Cardiac fibroblast (primary cell): ENCODE measurements at regions not wholly inside any gene's neighbourhood (a gene's known extent, or its start where the extent isn't known, plus 50 kb on each side); places are given as distances from the start of the nearest gene placed in this dataset.

ENCODE experiments used
- DNase-seq, 2 donors: peaks; one replicate each; pipeline versions ENCODE4 v3.0.0 to v3.0.0-alpha.2; 2010; ENCODE audit warnings: low read depth in 2 of 2
- H3K4me3 ChIP-seq, 2 donors: replicated peaks in 1 of 2; 1 replicate in 1 of 2; 2 replicates in 1 of 2; pipeline ENCODE4 v1.5.1; 2011; ENCODE audit warnings: low read depth in 2 of 2, low read length in 2 of 2, mild to moderate bottlenecking in 2 of 2, moderate library complexity in 1 of 2
- TF ChIP-seq, protein P1 (sequence below): IDR thresholded peaks from one replicate; pipeline ENCODE4 v1.5.1; 2011; ENCODE audit warnings: low read depth, mild to moderate bottlenecking, low read length, inconsistent platforms

DNA sequence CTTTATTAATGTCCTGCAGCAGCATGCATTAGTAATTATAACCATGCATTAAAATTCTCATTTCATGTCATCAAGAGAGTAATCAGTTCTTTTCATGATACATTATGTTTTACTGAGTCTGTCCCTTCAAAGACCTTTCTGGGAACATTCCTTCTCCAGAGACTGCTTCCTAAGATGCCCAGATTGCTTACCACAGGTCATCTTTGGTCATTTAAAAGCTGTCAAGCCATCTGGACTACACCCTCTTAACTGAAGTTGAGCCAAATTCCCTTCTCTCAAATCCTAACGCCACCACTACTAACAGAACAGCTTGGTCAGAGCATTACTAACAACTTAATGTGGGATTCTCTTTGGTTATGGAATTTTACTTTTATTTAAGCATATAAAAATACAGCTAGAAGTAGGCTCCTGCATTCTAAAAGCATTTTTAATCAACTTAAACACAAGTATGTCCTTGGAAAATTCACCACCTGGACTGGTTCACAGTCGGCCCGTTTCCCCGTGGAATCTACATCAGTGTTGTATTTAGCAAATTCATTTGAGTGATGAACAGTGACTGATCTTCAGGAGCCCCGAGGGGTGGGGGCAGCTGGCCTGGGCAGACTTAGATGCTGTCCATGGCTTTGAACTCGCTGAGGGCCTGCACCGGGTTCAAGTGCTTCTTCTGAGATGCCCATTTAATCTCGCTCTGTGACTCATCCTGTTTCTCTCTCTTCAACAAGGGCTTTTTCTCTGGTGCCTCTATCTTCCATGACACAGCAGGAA, 92.8 kb upstream of the CCDC112 start:
- no peak overlapping the region for H3K4me3 ChIP-seq
- peak in 1 of 2 donors; percentile 70 for DNase-seq
- TF ChIP-seq, protein P1, sequence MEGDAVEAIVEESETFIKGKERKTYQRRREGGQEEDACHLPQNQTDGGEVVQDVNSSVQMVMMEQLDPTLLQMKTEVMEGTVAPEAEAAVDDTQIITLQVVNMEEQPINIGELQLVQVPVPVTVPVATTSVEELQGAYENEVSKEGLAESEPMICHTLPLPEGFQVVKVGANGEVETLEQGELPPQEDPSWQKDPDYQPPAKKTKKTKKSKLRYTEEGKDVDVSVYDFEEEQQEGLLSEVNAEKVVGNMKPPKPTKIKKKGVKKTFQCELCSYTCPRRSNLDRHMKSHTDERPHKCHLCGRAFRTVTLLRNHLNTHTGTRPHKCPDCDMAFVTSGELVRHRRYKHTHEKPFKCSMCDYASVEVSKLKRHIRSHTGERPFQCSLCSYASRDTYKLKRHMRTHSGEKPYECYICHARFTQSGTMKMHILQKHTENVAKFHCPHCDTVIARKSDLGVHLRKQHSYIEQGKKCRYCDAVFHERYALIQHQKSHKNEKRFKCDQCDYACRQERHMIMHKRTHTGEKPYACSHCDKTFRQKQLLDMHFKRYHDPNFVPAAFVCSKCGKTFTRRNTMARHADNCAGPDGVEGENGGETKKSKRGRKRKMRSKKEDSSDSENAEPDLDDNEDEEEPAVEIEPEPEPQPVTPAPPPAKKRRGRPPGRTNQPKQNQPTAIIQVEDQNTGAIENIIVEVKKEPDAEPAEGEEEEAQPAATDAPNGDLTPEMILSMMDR = no peak

DNA sequence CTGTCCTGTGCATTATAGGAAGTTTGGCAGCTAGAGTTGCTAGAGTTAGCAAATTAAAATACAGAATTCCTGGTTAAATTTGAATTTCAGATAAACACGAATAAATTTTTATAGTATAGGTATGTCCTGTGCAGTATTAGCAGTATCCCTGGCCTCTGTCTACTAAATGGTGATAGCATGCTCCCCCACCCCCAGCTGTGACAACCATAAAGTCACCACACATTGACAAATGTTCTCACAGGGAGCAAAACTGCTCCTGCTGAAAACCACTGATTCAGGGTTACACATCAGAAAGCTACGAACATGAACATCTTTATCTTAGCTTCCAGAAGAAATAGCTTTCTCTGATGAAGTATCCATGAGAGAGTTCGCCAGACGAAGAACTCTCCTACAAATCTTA, 91.8 kb upstream of the CCDC112 start:
- H3K4me3 ChIP-seq = no peak overlapping the region
- TF ChIP-seq, protein P1 = no peak
- DNase-seq = no peak

DNA sequence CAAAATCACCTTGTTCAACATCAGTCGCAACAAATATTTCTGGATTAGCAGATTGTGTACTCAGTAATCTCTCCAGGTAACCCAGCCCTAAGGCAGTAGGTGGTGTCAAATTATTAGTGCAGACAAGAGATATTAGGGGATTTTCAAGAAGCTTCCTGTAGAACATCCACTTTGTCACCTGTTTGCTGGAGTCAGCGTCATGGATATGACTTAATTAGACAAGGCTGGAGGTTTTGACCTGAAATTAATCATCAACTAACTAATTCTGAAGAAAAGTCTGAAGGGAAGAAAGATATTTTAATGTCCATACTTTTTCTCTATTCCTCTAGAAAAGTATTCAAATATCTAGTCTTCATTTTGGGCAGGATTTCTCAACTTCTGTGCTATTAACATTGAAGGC, 91.4 kb upstream of the CCDC112 start:
- TF ChIP-seq, protein P1 = no peak
- H3K4me3 ChIP-seq = no peak overlapping the region
- DNase-seq = no peak

DNA sequence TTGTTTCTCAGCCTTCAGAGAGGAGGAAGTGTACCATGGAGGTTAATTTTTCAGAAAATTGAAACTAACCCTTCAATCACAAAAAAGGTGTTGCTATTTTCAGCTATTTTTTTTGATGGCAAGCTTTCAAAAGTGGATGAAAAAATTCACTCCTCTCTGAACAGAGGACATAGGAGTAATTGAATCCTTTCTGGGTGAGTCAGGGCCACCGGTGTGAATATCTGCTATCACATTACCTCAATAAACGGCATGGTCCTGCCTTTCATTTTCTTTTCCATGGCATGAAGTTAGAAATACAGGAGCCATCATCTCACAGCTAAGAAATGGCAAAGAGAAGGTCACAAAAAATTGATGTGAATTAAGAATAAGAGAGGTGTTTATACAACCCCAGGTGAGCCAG, 90.2 kb upstream of the CCDC112 start:
- no peak overlapping the region for H3K4me3 ChIP-seq
- TF ChIP-seq, protein P1 = no peak
- no peak for DNase-seq

DNA sequence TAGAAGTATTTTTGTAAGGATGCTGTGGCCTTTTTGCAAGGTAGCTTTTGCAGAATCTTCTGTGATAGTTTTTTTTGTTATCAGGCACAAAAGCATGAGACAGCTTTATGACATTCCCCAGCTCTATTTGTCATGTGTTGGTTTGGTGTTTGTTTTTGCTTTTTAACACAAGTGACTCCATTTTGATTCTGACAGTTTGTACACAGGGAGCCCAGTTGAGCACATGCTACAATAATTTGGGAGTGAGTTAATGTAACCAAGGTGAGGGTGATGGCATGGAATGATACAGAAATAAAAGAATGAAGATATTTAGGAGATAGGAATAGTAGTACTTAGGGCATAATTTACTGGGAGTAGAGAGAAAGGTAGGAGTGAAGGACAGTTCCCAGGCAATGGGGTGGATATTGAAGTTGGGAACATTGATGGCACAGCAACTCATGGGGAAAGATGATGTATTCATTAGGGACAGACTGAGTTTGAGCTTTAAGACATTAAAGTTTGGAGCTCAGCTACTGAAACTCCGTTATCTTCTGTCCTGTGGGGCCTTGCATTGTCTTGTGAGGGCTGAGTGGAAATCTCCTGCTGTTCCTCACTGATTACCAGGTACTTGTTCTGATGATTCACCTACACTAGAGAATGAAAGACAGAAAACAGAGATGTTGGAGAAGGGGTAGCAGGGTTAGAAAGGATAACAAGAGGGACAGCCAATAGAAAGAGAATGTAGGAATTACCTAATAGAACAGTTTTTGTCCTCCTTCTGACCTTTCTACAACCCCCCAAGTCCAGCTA, 88.3 kb upstream of the CCDC112 start:
- TF ChIP-seq, protein P1 = no peak
- no peak overlapping the region for H3K4me3 ChIP-seq
- DNase-seq = no peak

DNA sequence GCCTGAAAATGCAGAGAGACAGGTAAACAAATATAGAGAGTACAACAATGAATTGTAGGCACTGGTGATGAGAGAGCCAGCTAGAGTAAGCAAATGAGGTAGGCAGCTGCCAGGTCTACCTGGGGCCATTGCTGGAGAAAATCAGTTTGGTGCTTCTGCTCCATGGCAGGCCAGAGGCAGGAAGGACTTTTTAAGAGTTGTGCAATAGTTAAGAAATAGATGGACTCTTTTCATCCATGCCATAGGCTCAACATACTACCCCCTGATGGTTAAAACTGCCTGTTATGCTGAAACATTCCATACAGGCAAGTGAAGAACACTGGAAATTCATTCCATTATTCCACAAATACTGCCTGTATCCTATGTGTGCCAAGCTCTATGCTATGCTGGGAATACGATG, 86.5 kb upstream of the CCDC112 start:
- H3K4me3 ChIP-seq = no peak overlapping the region
- no peak for DNase-seq
- TF ChIP-seq, protein P1 = no peak
